ENCODE measurements at regions not wholly inside any gene's neighbourhood (a gene's known extent, or its start where the extent isn't known, plus 50 kb on each side); places are given as distances from the start of the nearest gene placed in this dataset.
A peak's percentile ranks its signal among the peaks of the same experiment; 100 is the strongest.

- Histone ChIP-seq H3K9me3 (ENCODE audit: low read depth) (no peaks in the 10 kb centered on the region), H3K4me3 (no peak overlapping the region), H3K36me3 (no peaks in the 10 kb centered on the region), H3K27me3 (no peaks in the 10 kb centered on the region), H3K27ac (no peak overlapping the region), H3K4me1 (ENCODE audit: low read depth) (peaks cover 3% of the 10 kb centered on the region)
- TF ChIP-seq CTCF (IDR thresholded peaks at IDR 0.05; ENCODE audit: low read depth, low read length), result no peak
- DNase-seq (ENCODE audit: low read depth in 1 of 2, low spot score in 1 of 2), result no peak
Measured at GRCh38 chr2:204480676-204481075, 64.6 kb upstream of the PARD3B start.

GRCh38 chr2:204483608-204484081 is 61.6 kb upstream of the PARD3B start:
- no peak overlapping the region for H3K4me3 ChIP-seq
- H3K36me3 ChIP-seq, result no peaks in the 10 kb centered on the region
- no peak for TF ChIP-seq CTCF (IDR thresholded peaks at IDR 0.05; ENCODE audit: low read depth, low read length)
- H3K9me3 ChIP-seq (ENCODE audit: low read depth), result no peaks in the 10 kb centered on the region
- H3K27me3 ChIP-seq, result no peaks in the 10 kb centered on the region
- DNase-seq (ENCODE audit: low read depth in 1 of 2, low spot score in 1 of 2), result peak in 1 of 2 donors; percentile 37
- H3K27ac ChIP-seq, result peak overlapping the region; percentile 74
- peaks cover 3% of the 10 kb centered on the region for H3K4me1 ChIP-seq (ENCODE audit: low read depth)

GRCh38 chr2:204486321-204486720 is 59.0 kb upstream of the PARD3B start:
- no peak overlapping the region for H3K4me3 ChIP-seq
- H3K36me3 ChIP-seq, result no peaks in the 10 kb centered on the region
- no peaks in the 10 kb centered on the region for H3K27me3 ChIP-seq
- H3K4me1 ChIP-seq (ENCODE audit: low read depth), result peaks cover 3% of the 10 kb centered on the region
- H3K27ac ChIP-seq, result no peak overlapping the region
- TF ChIP-seq CTCF (IDR thresholded peaks at IDR 0.05; ENCODE audit: low read depth, low read length), result no peak
- no peaks in the 10 kb centered on the region for H3K9me3 ChIP-seq (ENCODE audit: low read depth)
- no peak for DNase-seq (ENCODE audit: low read depth in 1 of 2, low spot score in 1 of 2)

GRCh38 chr2:204486805-204487204 is 58.5 kb upstream of the PARD3B start:
- H3K9me3 ChIP-seq (ENCODE audit: low read depth), result no peaks in the 10 kb centered on the region
- no peak overlapping the region for H3K27ac ChIP-seq
- no peak for TF ChIP-seq CTCF (IDR thresholded peaks at IDR 0.05; ENCODE audit: low read depth, low read length)
- no peaks in the 10 kb centered on the region for H3K27me3 ChIP-seq
- no peak overlapping the region for H3K4me3 ChIP-seq
- no peak for DNase-seq (ENCODE audit: low read depth in 1 of 2, low spot score in 1 of 2)
- peaks cover 3% of the 10 kb centered on the region for H3K4me1 ChIP-seq (ENCODE audit: low read depth)
- no peaks in the 10 kb centered on the region for H3K36me3 ChIP-seq

- no peak for TF ChIP-seq CTCF (IDR thresholded peaks at IDR 0.05; ENCODE audit: low read depth, low read length)
- no peak for DNase-seq (ENCODE audit: low read depth in 1 of 2, low spot score in 1 of 2)
- no peak overlapping the region for H3K27ac ChIP-seq
- H3K27me3 ChIP-seq, result no peaks in the 10 kb centered on the region
- no peak overlapping the region for H3K4me3 ChIP-seq
- no peaks in the 10 kb centered on the region for H3K36me3 ChIP-seq
- no peaks in the 10 kb centered on the region for H3K9me3 ChIP-seq (ENCODE audit: low read depth)
- H3K4me1 ChIP-seq (ENCODE audit: low read depth), result peaks cover 3% of the 10 kb centered on the region
Measured at GRCh38 chr2:204487447-204488229, 57.6 kb upstream of the PARD3B start.
